ENCODE measurements at regions not wholly inside any gene's neighbourhood (a gene's known extent, or its start where the extent isn't known, plus 50 kb on each side); places are given as distances from the start of the nearest gene placed in this dataset.

GRCh38 chr3:174441588-174442301 is 417.4 kb upstream of the NAALADL2 start:
- TF ChIP-seq CTCF (IDR thresholded peaks at IDR 0.05) (no peak), POLR2A (IDR thresholded peaks at IDR 0.05) (no peak)
